ENCODE measurements at regions not wholly inside any gene's neighbourhood (a gene's known extent, or its start where the extent isn't known, plus 50 kb on each side); places are given as distances from the start of the nearest gene placed in this dataset.

- TF ChIP-seq CTCF (IDR thresholded peaks at IDR 0.05; ENCODE audit: low read length) (no peak), EZH2 (IDR thresholded peaks at IDR 0.05; ENCODE audit: borderline replicate concordance, low read length) (no peak)
Observed at GRCh38 chr3:39752019-39752637, 57.3 kb upstream of the MYRIP start.

All from OCI-LY1 (cell line).